ENCODE measurements at regions not wholly inside any gene's neighbourhood (a gene's known extent, or its start where the extent isn't known, plus 50 kb on each side); places are given as distances from the start of the nearest gene placed in this dataset.
A peak's percentile ranks its signal among the peaks of the same experiment; 100 is the strongest.
"Not testable (repeated sequence)": the region's sequence is repeated elsewhere in the genome, so short reads cannot be mapped to it uniquely, and the experiment has no call there.

- DNase-seq (ENCODE audit: low read depth), result peak; percentile 97
Measured at GRCh38 chr3:125822175-125822574, 146.8 kb upstream of the ROPN1B start.

GRCh38 chr3:125831005-125831750 lies 137.8 kb upstream of the ROPN1B start:
- not testable (repeated sequence) for DNase-seq (ENCODE audit: low read depth)

- peak; percentile 11 for DNase-seq (ENCODE audit: low read depth)
Measured at GRCh38 chr3:125835562-125835961, 133.4 kb upstream of the ROPN1B start.

GRCh38 chr3:125836011-125836551 lies 132.9 kb upstream of the ROPN1B start:
- DNase-seq (ENCODE audit: low read depth), result peak; percentile 75

GRCh38 chr3:125836786-125837185 lies 132.2 kb upstream of the ROPN1B start:
- DNase-seq (ENCODE audit: low read depth), result not testable (repeated sequence)

- peak; percentile 65 for DNase-seq (ENCODE audit: low read depth)
Measured at GRCh38 chr3:125838857-125839256, 130.1 kb upstream of the ROPN1B start.

GRCh38 chr3:125840465-125840864 lies 128.5 kb upstream of the ROPN1B start:
- DNase-seq (ENCODE audit: low read depth), result not testable (repeated sequence)

GRCh38 chr3:125847966-125848365 lies 121.0 kb upstream of the ROPN1B start:
- not testable (repeated sequence) for DNase-seq (ENCODE audit: low read depth)

- DNase-seq (ENCODE audit: low read depth), result not testable (repeated sequence)
Measured at GRCh38 chr3:125855006-125855405, 114.0 kb upstream of the ROPN1B start.

GRCh38 chr3:125860547-125860946 lies 108.4 kb upstream of the ROPN1B start:
- not testable (repeated sequence) for DNase-seq (ENCODE audit: low read depth)

- DNase-seq (ENCODE audit: low read depth), result peak; percentile 25
Measured at GRCh38 chr3:125862841-125863254, 106.1 kb upstream of the ROPN1B start.

GRCh38 chr3:125864532-125864931 lies 104.4 kb upstream of the ROPN1B start:
- not testable (repeated sequence) for DNase-seq (ENCODE audit: low read depth)

- peak; percentile 13 for DNase-seq (ENCODE audit: low read depth)
Measured at GRCh38 chr3:125886006-125886405, 83.0 kb upstream of the ROPN1B start.

GRCh38 chr3:125899181-125899580 lies 69.8 kb upstream of the ROPN1B start:
- DNase-seq (ENCODE audit: low read depth), result not testable (repeated sequence)

GRCh38 chr3:125901473-125901872 lies 67.5 kb upstream of the ROPN1B start:
- not testable (repeated sequence) for DNase-seq (ENCODE audit: low read depth)

GRCh38 chr3:125903780-125904455 lies 65.1 kb upstream of the ROPN1B start:
- not testable (repeated sequence) for DNase-seq (ENCODE audit: low read depth)

GRCh38 chr3:125907279-125907678 lies 61.7 kb upstream of the ROPN1B start:
- DNase-seq (ENCODE audit: low read depth), result peak; percentile 7

- DNase-seq (ENCODE audit: low read depth), result not testable (repeated sequence)
Measured at GRCh38 chr3:125910851-125911250, 58.1 kb upstream of the ROPN1B start.

- peak; percentile 20 for DNase-seq (ENCODE audit: low read depth)
Measured at GRCh38 chr3:125914608-125915436, 54.2 kb upstream of the ROPN1B start.

- DNase-seq (ENCODE audit: low read depth), result peak; percentile 4
Measured at GRCh38 chr3:125915437-125915787, 53.6 kb upstream of the ROPN1B start.

- peak; percentile 97 for DNase-seq (ENCODE audit: low read depth)
Measured at GRCh38 chr3:125915792-125916375, 53.1 kb upstream of the ROPN1B start.
